Peyer's patch (tissue), 4 donors: ENCODE measurements at regions not wholly inside any gene's neighbourhood (a gene's known extent, or its start where the extent isn't known, plus 50 kb on each side); places are given as distances from the start of the nearest gene placed in this dataset.

ENCODE experiments used
- CTCF ChIP-seq, 6 experiments: fragments of 450-650 bp in 4 of 6; fragments of 200-600 bp in 2 of 6; sonication (generic) in 1 of 6; IDR thresholded peaks; one replicate each; pipeline ENCODE4 v1.5.1; 2017 to 2019; ENCODE audit warnings: antibody characterized with exemption in 6 of 6, mild to moderate bottlenecking in 3 of 6, moderate library complexity in 1 of 6
- POLR2A ChIP-seq, 2 donors: fragments of 450-650 bp; IDR thresholded peaks; one replicate each; pipeline ENCODE4 v1.5.1; 2017; ENCODE audit warnings: antibody characterized with exemption in 2 of 2, mild to moderate bottlenecking in 2 of 2, moderate library complexity in 2 of 2

GRCh38 chr6:71371559-71371958 lies 82.9 kb downstream of the OGFRL1 start:
- no peak for TF ChIP-seq POLR2A (IDR thresholded peaks at IDR 0.05)
- TF ChIP-seq CTCF (IDR thresholded peaks at IDR 0.05) = no peak
